KOPT-K1 (cell line): ENCODE measurements at regions not wholly inside any gene's neighbourhood (a gene's known extent, or its start where the extent isn't known, plus 50 kb on each side); places are given as distances from the start of the nearest gene placed in this dataset.
"Not testable (repeated sequence)": the region's sequence is repeated elsewhere in the genome, so short reads cannot be mapped to it uniquely, and the experiment has no call there.

Experiments used
- H3K27ac ChIP-seq: fragments of 200-600 bp; sonication (generic); 2 replicates; pipeline ENCODE4 v1.5.1; 2016; ENCODE audit warnings: antibody characterized with exemption, mild to moderate bottlenecking, low read depth, low read length; ENCODE audit not compliant: poor library complexity, severe bottlenecking
- H3K36me3 ChIP-seq: fragments of 200-600 bp; sonication (generic); 2 replicates; pipeline ENCODE4 v1.5.1; 2017; ENCODE audit warnings: antibody characterized with exemption, mild to moderate bottlenecking, low read length, moderate library complexity; ENCODE audit not compliant: insufficient read depth
- H3K9me3 ChIP-seq: fragments of 200-600 bp; sonication (generic); 2 replicates; pipeline ENCODE4 v1.5.1; 2017; ENCODE audit warnings: antibody characterized with exemption, low read length, mild to moderate bottlenecking; ENCODE audit not compliant: insufficient read depth, poor library complexity, severe bottlenecking

GRCh38 chr4:123217664-123218063 is 178.9 kb upstream of the SPRY1 start:
- Histone ChIP-seq H3K36me3 (no peaks in the 10 kb centered on the region), H3K9me3 (no peaks in the 10 kb centered on the region), H3K27ac (no peak overlapping the region)

- no peaks in the 10 kb centered on the region for H3K36me3 ChIP-seq
- no peaks in the 10 kb centered on the region for H3K9me3 ChIP-seq
- H3K27ac ChIP-seq = no peak overlapping the region
These were observed 177.6 kb upstream of the SPRY1 start for GRCh38 chr4:123218981-123219380.

GRCh38 chr4:123229286-123229685 is 167.3 kb upstream of the SPRY1 start:
- Histone ChIP-seq H3K36me3 (no peaks in the 10 kb centered on the region), H3K27ac (no peak overlapping the region), H3K9me3 (no peaks in the 10 kb centered on the region)

- Histone ChIP-seq H3K27ac (no peak overlapping the region), H3K9me3 (no peaks in the 10 kb centered on the region), H3K36me3 (no peaks in the 10 kb centered on the region)
These were observed 166.5 kb upstream of the SPRY1 start for GRCh38 chr4:123230061-123230460.

- Histone ChIP-seq H3K9me3 (no peaks in the 10 kb centered on the region), H3K27ac (no peak overlapping the region), H3K36me3 (no peaks in the 10 kb centered on the region)
These were observed 164.2 kb upstream of the SPRY1 start for GRCh38 chr4:123232439-123232838.

- Histone ChIP-seq H3K36me3 (no peaks in the 10 kb centered on the region; the same call in 1 of the 2 replicates), H3K27ac (no peak overlapping the region), H3K9me3 (no peaks in the 10 kb centered on the region)
These were observed 163.3 kb upstream of the SPRY1 start for GRCh38 chr4:123233136-123233768.

GRCh38 chr4:123234955-123235354 is 161.6 kb upstream of the SPRY1 start:
- H3K9me3 ChIP-seq = no peaks in the 10 kb centered on the region
- no peaks in the 10 kb centered on the region; the same call in 1 of the 2 replicates for H3K36me3 ChIP-seq
- no peak overlapping the region for H3K27ac ChIP-seq

GRCh38 chr4:123235431-123235830 is 161.2 kb upstream of the SPRY1 start:
- Histone ChIP-seq H3K9me3 (no peaks in the 10 kb centered on the region), H3K27ac (no peak overlapping the region), H3K36me3 (no peaks in the 10 kb centered on the region; the same call in 1 of the 2 replicates)

GRCh38 chr4:123236606-123237005 is 160.0 kb upstream of the SPRY1 start:
- H3K9me3 ChIP-seq = no peaks in the 10 kb centered on the region
- no peaks in the 10 kb centered on the region; the same call in 1 of the 2 replicates for H3K36me3 ChIP-seq
- no peak overlapping the region for H3K27ac ChIP-seq

- H3K27ac ChIP-seq, H3K9me3 ChIP-seq, H3K36me3 ChIP-seq: not testable (repeated sequence)
These were observed 156.3 kb upstream of the SPRY1 start for GRCh38 chr4:123240286-123240685.

GRCh38 chr4:123243220-123243619 is 153.4 kb upstream of the SPRY1 start:
- not testable (repeated sequence) for H3K9me3 ChIP-seq, H3K27ac ChIP-seq, H3K36me3 ChIP-seq

- H3K9me3 ChIP-seq = no peaks in the 10 kb centered on the region
- no peak overlapping the region for H3K27ac ChIP-seq
- no peaks in the 10 kb centered on the region for H3K36me3 ChIP-seq
These were observed 152.5 kb upstream of the SPRY1 start for GRCh38 chr4:123244137-123244536.

GRCh38 chr4:123246085-123246484 is 150.5 kb upstream of the SPRY1 start:
- Histone ChIP-seq H3K36me3 (no peaks in the 10 kb centered on the region), H3K9me3 (no peaks in the 10 kb centered on the region), H3K27ac (no peak overlapping the region)

- H3K36me3 ChIP-seq = no peaks in the 10 kb centered on the region
These were observed 148.4 kb upstream of the SPRY1 start for GRCh38 chr4:123248085-123248659.

GRCh38 chr4:123249821-123250220 is 146.8 kb upstream of the SPRY1 start:
- no peaks in the 10 kb centered on the region for H3K9me3 ChIP-seq
- no peak overlapping the region for H3K27ac ChIP-seq
- H3K36me3 ChIP-seq = no peaks in the 10 kb centered on the region

More at GRCh38 chr4:123248085-123248659, 148.4 kb upstream of the SPRY1 start:
- H3K9me3 ChIP-seq = no peaks in the 10 kb centered on the region
- no peak overlapping the region for H3K27ac ChIP-seq

- H3K27ac ChIP-seq = no peak overlapping the region
- peaks cover under 1% of the 10 kb centered on the region; the same call in 1 of the 2 replicates for H3K36me3 ChIP-seq
- H3K9me3 ChIP-seq = no peaks in the 10 kb centered on the region
These were observed 145.8 kb upstream of the SPRY1 start for GRCh38 chr4:123250843-123251242.
